Fibroblast of skin of right quadriceps (primary cell): ENCODE measurements at regions not wholly inside any gene's neighbourhood (a gene's known extent, or its start where the extent isn't known, plus 50 kb on each side); places are given as distances from the start of the nearest gene placed in this dataset.
"Not testable (repeated sequence)": the region's sequence is repeated elsewhere in the genome, so short reads cannot be mapped to it uniquely, and the experiment has no call there.

Source experiments
- DNase-seq: peaks from one replicate; pipeline ENCODE4 v3.0.0-alpha.2; 2013

- DNase-seq = no peak
Observed at GRCh38 chr11:112516755-112517154, 256.1 kb upstream of the PLET1 start.

- DNase-seq = no peak
Observed at GRCh38 chr11:112518371-112518770, 257.7 kb upstream of the PLET1 start.

- DNase-seq = no peak
Observed at GRCh38 chr11:112519751-112520150, 259.1 kb upstream of the PLET1 start.

- DNase-seq = no peak
Observed at GRCh38 chr11:112520354-112520753, 259.7 kb upstream of the PLET1 start.

- DNase-seq = no peak
Observed at GRCh38 chr11:112522536-112522935, 261.9 kb upstream of the PLET1 start.

- DNase-seq = no peak
Observed at GRCh38 chr11:112523031-112523430, 262.4 kb upstream of the PLET1 start.

GRCh38 chr11:112523477-112523876 lies 262.8 kb upstream of the PLET1 start:
- peak; percentile 34 for DNase-seq

GRCh38 chr11:112523951-112524350 lies 263.3 kb upstream of the PLET1 start:
- DNase-seq = no peak

- no peak for DNase-seq
Observed at GRCh38 chr11:112524798-112525197, 264.1 kb upstream of the PLET1 start.

GRCh38 chr11:112525270-112525669 lies 264.6 kb upstream of the PLET1 start:
- peak; percentile 44 for DNase-seq

- peak; percentile 16 for DNase-seq
Observed at GRCh38 chr11:112525844-112526590, 265.4 kb upstream of the PLET1 start.

- DNase-seq = no peak
Observed at GRCh38 chr11:112526699-112527416, 266.2 kb upstream of the PLET1 start.

- no peak for DNase-seq
Observed at GRCh38 chr11:112529071-112529470, 268.4 kb upstream of the PLET1 start.

- DNase-seq = no peak
Observed at GRCh38 chr11:112532506-112532905, 271.8 kb upstream of the PLET1 start.

GRCh38 chr11:112533682-112534081 lies 273.0 kb upstream of the PLET1 start:
- no peak for DNase-seq

- no peak for DNase-seq
Observed at GRCh38 chr11:112534208-112534607, 273.5 kb upstream of the PLET1 start.

- DNase-seq = no peak
Observed at GRCh38 chr11:112537026-112537425, 276.4 kb upstream of the PLET1 start.

GRCh38 chr11:112537846-112538330 lies 277.2 kb upstream of the PLET1 start:
- DNase-seq = no peak

- DNase-seq = no peak
Observed at GRCh38 chr11:112538534-112539280, 278.0 kb upstream of the PLET1 start.

- DNase-seq = not testable (repeated sequence)
Observed at GRCh38 chr11:112539281-112539555, 278.6 kb upstream of the PLET1 start.

GRCh38 chr11:112539741-112540140 lies 279.1 kb upstream of the PLET1 start:
- no peak for DNase-seq

- no peak for DNase-seq
Observed at GRCh38 chr11:112540261-112540660, 279.6 kb upstream of the PLET1 start.

- no peak for DNase-seq
Observed at GRCh38 chr11:112541140-112542046, 280.7 kb upstream of the PLET1 start.
